ENCODE measurements at regions not wholly inside any gene's neighbourhood (a gene's known extent, or its start where the extent isn't known, plus 50 kb on each side); places are given as distances from the start of the nearest gene placed in this dataset.

DNA sequence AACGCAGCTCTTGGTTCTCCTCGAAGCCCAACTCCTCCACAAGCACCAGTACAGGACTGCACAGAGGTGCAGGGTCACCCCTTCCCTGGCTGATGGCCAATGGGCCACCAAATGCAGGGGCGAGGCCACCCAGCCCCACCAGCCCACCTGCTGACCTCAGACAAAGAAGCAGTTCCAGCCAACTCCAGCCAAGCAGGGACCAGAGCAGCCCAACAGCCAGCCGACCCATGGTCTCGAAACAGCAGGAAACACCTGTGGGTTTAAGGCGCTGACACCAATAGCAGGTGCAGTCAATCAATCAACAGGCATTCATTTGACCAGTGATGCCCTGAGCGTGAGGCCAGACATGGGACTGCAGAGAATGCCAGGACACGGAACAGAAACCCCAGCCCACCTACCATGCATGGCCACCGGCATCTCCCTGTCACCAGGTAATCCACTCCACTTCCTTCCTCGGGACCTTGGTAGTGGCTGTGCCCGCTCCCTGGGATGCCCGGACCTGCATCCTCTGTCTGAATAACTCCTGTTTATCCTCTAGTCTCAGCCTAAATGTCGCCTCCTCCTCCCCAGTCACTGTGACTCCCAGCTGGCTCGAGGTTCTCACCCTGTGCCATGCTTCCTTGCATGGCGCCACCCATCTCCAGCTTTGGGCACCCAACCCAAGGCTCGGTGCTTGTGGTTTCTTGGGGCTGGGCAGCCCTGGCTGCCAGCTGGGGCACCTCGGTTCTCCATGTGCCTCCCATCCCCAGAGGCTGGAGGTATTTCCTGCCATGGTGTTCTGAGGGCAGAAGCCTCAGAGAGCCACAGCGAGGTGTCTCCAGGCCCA is 1475.4 kb downstream of the BRD1 start:
- DNase-seq = no peak

DNA sequence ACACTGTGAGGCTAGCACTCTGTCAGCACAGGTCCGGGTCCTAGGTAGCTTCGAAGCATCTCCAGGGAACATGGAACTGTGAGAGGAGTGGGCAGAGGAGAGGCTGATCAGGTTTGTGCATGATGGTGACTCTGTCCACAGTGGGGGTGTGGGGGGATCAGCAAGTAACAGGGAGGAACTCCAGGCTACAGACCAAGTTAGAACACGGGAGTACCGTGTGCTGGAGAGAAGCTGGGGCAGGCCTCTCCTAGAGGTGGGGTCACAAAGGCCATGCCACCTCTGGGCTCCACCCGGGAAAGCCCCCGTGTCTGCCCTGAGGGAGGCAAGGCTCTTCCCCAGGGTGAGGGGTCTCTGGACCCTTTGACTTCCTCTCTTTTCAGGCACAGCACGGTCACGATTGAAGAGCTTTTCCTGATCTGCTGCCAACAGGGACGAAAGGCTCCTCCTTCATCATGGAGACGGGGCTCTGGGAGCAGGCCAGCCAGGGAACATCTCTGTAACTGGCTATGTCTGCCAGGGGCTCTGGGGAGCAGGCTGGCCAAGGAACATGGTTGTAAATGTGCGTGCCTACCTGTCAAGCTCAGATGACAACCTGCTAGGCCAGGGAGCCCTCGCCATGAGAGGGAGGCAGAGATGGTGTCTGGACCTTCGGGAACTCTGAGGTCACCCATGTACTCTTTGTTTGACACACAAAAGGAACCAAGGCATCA is 1476.1 kb downstream of the BRD1 start:
- no peak for DNase-seq

GRCh38 chr22:48350456-48350855 is 1477.2 kb downstream of the BRD1 start:
- DNase-seq = no peak

DNA sequence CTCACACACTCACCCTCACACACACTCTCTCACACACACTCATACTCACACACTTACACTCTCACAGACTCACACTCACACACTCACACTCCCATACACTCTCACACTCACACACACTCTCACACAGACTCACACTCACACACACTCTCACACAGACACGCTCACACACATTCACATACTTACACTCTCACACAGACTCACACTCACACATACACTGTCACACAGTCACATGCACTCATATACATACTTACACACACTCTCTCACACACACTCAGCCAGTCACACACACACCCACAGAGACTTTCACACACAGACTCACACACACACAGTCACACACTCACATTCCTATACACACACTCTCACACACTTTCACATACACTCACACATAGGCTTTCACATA is 1478.8 kb downstream of the BRD1 start:
- no peak for DNase-seq

DNA sequence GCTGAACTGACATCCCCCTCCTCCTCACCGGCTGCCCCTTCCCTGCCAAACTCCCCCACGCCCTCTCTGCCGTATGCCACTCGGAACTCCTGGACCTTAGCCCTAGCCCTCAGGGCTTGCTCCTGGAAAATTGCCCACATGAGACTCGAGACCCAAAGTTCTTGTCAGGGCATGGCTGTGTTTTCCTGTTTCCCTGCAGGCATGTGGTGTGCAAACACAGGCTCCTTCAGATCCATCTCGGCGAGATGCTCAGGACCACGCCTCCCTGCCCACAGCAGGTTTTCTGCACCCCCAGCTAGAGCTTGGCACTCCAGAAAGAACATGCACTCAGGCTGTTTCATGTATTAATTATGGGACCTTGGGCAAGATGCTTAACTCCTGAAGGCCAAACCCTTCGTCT is 1480.4 kb downstream of the BRD1 start:
- DNase-seq = no peak

DNA sequence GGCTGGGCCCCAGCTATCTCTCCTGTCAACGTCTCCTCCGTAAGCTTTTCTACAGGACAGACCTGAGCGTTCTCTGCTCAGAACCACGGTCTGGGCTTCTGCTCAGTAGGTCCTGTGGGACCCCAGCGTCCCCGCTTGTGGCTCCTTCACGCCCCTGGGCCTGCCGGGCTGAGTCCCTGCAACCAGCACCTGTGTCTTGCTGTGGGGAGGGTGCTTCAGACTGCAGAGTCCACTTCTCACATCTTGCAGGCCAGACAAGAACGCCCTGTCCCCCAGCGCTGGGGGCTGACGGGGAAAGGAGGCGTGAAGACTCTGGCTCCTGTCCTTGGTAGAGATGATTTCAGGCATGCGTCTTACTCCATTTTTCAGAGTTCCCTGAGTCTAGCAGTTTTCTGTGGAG is 1480.8 kb downstream of the BRD1 start:
- DNase-seq = no peak

GRCh38 chr22:48346311-48346710 is 1481.4 kb downstream of the BRD1 start:
- DNase-seq = no peak

DNA sequence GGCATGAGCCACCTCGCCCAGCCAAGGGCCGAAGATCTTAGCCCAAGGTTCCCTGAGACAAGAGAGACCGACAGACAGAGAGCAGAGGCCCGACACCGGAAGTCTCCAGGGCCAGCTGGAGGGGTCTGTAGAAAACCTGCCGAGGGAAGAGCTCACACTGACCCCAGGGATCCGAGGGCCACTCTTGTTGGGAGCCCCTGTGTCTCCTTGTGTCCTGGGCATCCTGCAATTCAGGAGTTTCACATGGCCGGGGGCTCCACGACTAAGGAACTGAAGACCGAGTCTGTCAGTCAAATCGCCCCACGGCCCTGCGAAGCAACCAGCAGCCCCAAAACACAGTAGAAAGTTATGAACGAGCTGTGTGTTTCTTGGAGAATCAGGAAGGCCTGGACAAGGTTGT is 1482.0 kb downstream of the BRD1 start:
- no peak for DNase-seq

- no peak for DNase-seq
Observed at GRCh38 chr22:48343461-48343860, 1484.2 kb downstream of the BRD1 start.

DNA sequence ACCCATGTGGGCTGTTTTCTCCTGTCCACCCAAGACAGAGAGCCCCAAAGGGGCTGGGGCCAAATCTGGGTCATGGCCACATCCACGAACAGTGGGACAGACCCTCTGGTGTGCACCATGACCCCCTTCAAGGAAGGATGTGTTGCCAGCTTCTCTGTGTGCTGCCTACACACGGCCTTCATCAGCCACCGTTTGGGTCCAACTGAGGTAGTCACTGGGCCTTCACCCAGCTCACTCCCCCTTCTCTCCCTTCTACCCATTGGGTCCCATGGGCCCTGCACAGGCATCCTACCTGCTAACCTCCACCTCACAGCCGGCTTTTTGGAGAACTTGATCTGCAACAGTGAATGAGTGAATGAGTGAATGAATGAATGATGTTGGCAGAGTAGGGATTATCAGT is 1484.9 kb downstream of the BRD1 start:
- DNase-seq = no peak

- no peak for DNase-seq
Observed at GRCh38 chr22:48342016-48342415, 1485.7 kb downstream of the BRD1 start.

GRCh38 chr22:48340727-48341709 is 1486.7 kb downstream of the BRD1 start:
- DNase-seq = no peak

DNA sequence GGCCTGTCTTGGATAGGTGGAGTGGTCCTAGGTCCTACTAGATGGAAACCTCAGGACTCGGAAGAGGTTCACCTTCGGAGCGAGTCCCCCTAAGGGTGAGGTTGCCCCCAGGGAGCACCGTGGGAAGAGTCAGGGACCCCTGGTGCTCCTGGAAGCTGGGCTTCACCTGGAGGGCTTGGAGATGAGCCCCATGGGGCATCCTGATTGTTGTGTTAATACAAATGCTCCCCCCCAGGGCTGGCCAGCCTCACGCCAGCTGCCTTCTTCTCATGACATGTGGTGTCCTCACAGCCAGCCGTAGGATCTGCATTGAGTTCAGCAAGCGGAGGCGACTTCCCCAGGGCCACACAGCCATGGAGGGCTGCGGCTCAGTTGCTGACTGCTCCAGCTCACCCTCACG is 1487.5 kb downstream of the BRD1 start:
- DNase-seq = no peak

DNA sequence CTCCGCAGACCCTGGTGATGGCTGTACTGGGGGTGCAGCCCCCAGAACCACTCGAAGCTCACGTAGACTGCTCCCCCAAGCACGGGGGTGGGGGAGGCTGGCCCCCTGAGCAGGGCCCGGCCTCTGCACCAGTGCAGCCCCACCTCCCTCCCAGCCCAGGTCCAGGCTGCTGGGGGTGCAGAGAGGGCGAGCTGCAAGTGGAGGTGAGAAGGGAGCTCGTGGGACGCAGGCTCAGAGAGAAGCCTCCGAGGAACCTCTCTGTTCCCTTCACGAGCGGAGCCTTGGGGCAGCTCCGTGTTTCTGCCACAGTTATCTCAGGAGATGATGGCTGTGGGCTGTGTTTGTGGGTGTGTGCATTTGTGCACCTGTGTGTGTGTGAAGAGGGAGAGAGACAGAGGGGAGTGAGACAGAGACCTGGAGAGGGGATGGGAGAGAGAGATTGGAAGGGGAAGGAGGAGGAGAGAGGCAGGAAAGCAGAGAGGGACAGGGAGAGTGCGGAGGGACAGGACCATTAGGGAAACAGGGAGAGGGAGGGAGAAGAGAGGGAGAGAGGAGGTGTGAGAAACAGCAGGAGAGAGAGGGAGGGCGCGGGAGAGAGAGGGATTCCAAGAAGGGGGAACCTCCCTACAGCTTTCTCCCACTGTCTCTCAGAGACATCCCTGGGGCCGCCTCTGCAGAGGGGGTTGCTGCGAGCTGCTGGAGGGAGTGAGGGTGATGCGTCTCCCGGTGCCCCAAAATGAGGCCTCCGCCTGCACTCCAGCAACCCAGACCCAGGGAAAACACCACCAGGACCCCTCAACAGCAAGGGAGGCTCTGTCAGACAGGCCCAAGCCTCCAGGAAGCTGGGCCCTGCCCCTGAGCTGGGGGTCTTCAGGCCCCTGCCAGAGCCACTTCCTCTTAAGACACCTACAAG is 1488.6 kb downstream of the BRD1 start:
- DNase-seq = no peak

GRCh38 chr22:48337957-48338792 is 1489.5 kb downstream of the BRD1 start:
- DNase-seq = no peak

- no peak for DNase-seq
Observed at GRCh38 chr22:48336339-48337060, 1491.2 kb downstream of the BRD1 start.

GRCh38 chr22:48335442-48336139 is 1492.1 kb downstream of the BRD1 start:
- DNase-seq = no peak

GRCh38 chr22:48334971-48335370 is 1492.7 kb downstream of the BRD1 start:
- no peak for DNase-seq

GRCh38 chr22:48333816-48334735 is 1493.6 kb downstream of the BRD1 start:
- DNase-seq = no peak

All from NCI-H1417 treated with DMSO at 0.1 percent for 48 hours (cell line).